Keratinocyte (primary cell): ENCODE measurements at regions not wholly inside any gene's neighbourhood (a gene's known extent, or its start where the extent isn't known, plus 50 kb on each side); places are given as distances from the start of the nearest gene placed in this dataset.

ENCODE experiments used
- DNase-seq: peaks from one replicate; pipeline ENCODE4 v3.0.0-alpha.2; 2011; ENCODE audit warnings: low read depth, missing footprints, low spot score
- FAIRE-seq: peaks from 2 replicates; lab custom pipeline; 2011; peaks lifted over from hg19 to GRCh38; lab: Jason Lieb, UNC
- H2AFZ ChIP-seq: 2 replicates; pipeline ENCODE4 v1.6.0; 2012; ENCODE audit warnings: low read length, control low read depth, inconsistent platforms; ENCODE audit not compliant: control insufficient read depth
- H3K27ac ChIP-seq: 2 replicates; pipeline ENCODE4 v1.5.1; 2011; ENCODE audit warnings: low read length; ENCODE audit not compliant: control insufficient read depth, insufficient read depth
- H3K27me3 ChIP-seq: 3 replicates; pipeline ENCODE4 v1.6.0; 2011; ENCODE audit warnings: low read length; ENCODE audit not compliant: control insufficient read depth, insufficient read depth; ENCODE audit errors: extremely low read depth
- H3K36me3 ChIP-seq, 2 experiments: 2 replicates in 1 of 2; 3 replicates in 1 of 2; pipeline ENCODE4 v1.5.1; 2011; ENCODE audit warnings: low read length in 2 of 2, mild to moderate bottlenecking in 1 of 2; ENCODE audit not compliant: control insufficient read depth in 2 of 2, insufficient read depth in 2 of 2; ENCODE audit errors: extremely low read depth in 1 of 2
- H3K4me1 ChIP-seq: 3 replicates; pipeline ENCODE4 v1.5.1; 2011; ENCODE audit warnings: low read length; ENCODE audit not compliant: control insufficient read depth, insufficient read depth; ENCODE audit errors: extremely low read depth
- H3K4me2 ChIP-seq: 3 replicates; pipeline ENCODE4 v1.6.0; 2011; ENCODE audit warnings: low read depth, low read length; ENCODE audit not compliant: control insufficient read depth, insufficient read depth; ENCODE audit errors: extremely low read depth
- H3K4me3 ChIP-seq, 3 experiments: fragments of 200-600 bp in 1 of 3; sonication (generic) in 1 of 3; 2 replicates in 2 of 3; 3 replicates in 1 of 3; pipeline ENCODE4 v1.5.1; 2011 to 2016; ENCODE audit warnings: low read length in 3 of 3, mild to moderate bottlenecking in 3 of 3, control low read depth in 2 of 3, inconsistent platforms in 1 of 3, low read depth in 1 of 3, mixed read lengths in 1 of 3, mixed run types in 1 of 3, moderate library complexity in 1 of 3; ENCODE audit not compliant: control insufficient read depth in 2 of 3, insufficient read depth in 2 of 3; ENCODE audit errors: extremely low read depth in 1 of 3
- H3K79me2 ChIP-seq: 2 replicates; pipeline ENCODE4 v1.6.0; 2012; ENCODE audit warnings: low read length; ENCODE audit not compliant: control insufficient read depth, insufficient read depth
- H3K9ac ChIP-seq: 3 replicates; pipeline ENCODE4 v1.6.0; 2011; ENCODE audit warnings: low read length; ENCODE audit not compliant: control insufficient read depth, insufficient read depth; ENCODE audit errors: extremely low read depth
- H3K9me1 ChIP-seq: 3 replicates; pipeline ENCODE4 v1.6.0; 2011; ENCODE audit warnings: low read length; ENCODE audit not compliant: control insufficient read depth, insufficient read depth; ENCODE audit errors: extremely low read depth
- H3K9me3 ChIP-seq: 2 replicates; pipeline ENCODE4 v1.5.1; 2012; ENCODE audit warnings: low read depth, low read length; ENCODE audit not compliant: control insufficient read depth
- H4K20me1 ChIP-seq: 3 replicates; pipeline ENCODE4 v1.6.0; 2011; ENCODE audit warnings: low read length; ENCODE audit not compliant: control insufficient read depth, insufficient read depth; ENCODE audit errors: extremely low read depth
- EZH2 ChIP-seq: IDR thresholded peaks from one replicate; pipeline ENCODE4 v1.6.1; 2012; ENCODE audit warnings: inconsistent platforms, mild to moderate bottlenecking, low read length, moderate library complexity
- dilution Hi-C: fragments of 300-500 bp; cut with MboI; formaldehyde crosslinking; loops from one replicate; pipeline ENCODE4 v1.7.0; 2020; ENCODE audit warnings: low sequenced_read_pairs; ENCODE audit not compliant: extremely low pct_ligation_motif_present
- TF ChIP-seq, protein P1 (sequence below), 3 experiments: IDR thresholded peaks in 1 of 3; conservative IDR thresholded peaks in 1 of 3; optimal IDR thresholded peaks in 1 of 3; 2 replicates in 2 of 3; 3 replicates in 1 of 3; pipeline versions ENCODE3 to v1.5.1; 2011; ENCODE audit warnings: low read length in 3 of 3, mild to moderate bottlenecking in 3 of 3, moderate library complexity in 2 of 3, control low read depth in 1 of 3, inconsistent platforms in 1 of 3; ENCODE audit not compliant: insufficient read depth in 2 of 3; ENCODE audit errors: extremely low read depth in 1 of 3

GRCh38 chr10:2576892-2577291 is 490.5 kb upstream of the PFKP start:
- dilution Hi-C loops: no loop called here
- H4K20me1 ChIP-seq: no peaks in the 10 kb centered on the region
- no peak for TF ChIP-seq EZH2
- TF ChIP-seq, protein P1, sequence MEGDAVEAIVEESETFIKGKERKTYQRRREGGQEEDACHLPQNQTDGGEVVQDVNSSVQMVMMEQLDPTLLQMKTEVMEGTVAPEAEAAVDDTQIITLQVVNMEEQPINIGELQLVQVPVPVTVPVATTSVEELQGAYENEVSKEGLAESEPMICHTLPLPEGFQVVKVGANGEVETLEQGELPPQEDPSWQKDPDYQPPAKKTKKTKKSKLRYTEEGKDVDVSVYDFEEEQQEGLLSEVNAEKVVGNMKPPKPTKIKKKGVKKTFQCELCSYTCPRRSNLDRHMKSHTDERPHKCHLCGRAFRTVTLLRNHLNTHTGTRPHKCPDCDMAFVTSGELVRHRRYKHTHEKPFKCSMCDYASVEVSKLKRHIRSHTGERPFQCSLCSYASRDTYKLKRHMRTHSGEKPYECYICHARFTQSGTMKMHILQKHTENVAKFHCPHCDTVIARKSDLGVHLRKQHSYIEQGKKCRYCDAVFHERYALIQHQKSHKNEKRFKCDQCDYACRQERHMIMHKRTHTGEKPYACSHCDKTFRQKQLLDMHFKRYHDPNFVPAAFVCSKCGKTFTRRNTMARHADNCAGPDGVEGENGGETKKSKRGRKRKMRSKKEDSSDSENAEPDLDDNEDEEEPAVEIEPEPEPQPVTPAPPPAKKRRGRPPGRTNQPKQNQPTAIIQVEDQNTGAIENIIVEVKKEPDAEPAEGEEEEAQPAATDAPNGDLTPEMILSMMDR (optimal IDR thresholded peaks at IDR 0.05 in 1 of 3, IDR thresholded peaks at IDR 0.05 in 1 of 3, conservative IDR thresholded peaks at IDR 0.05 in 1 of 3; ENCODE audit: extremely low read depth in 1 of 3, insufficient read depth in 2 of 3, low read length in 3 of 3): no peak
- H2AFZ ChIP-seq: no peak overlapping the region
- no peak overlapping the region for H3K4me2 ChIP-seq
- FAIRE-seq (no peak), DNase-seq (no peak)
- no peaks in the 10 kb centered on the region for H3K4me1 ChIP-seq
- no peaks in the 10 kb centered on the region for H3K9me1 ChIP-seq
- H3K27ac ChIP-seq: no peak overlapping the region
- H3K9ac ChIP-seq: no peak overlapping the region
- peaks cover 3% of the 10 kb centered on the region for H3K9me3 ChIP-seq
- no peaks in the 10 kb centered on the region for H3K27me3 ChIP-seq
- H3K36me3 ChIP-seq: no peaks in the 10 kb centered on the region
- H3K79me2 ChIP-seq: no peaks in the 10 kb centered on the region
- no peak overlapping the region for H3K4me3 ChIP-seq

DNA sequence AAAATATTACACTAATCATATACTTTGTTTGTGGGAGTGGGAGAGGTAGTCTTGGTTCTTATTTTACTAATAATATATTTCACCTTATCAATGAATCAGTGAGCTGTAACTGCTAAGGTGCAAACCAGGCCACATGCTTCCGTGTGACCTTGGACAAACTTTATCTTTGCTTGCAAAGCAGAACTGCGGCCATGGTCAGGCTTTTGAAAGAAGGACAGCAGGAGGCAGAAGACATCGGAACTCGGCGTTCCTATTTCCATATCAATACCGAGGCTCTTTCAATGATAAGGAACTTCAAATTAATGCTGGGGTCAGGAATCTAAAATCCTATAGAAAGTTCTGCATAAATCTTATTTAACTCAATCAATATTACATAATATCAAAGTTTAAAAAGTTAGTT is 491.9 kb upstream of the PFKP start:
- no peak overlapping the region for H3K27ac ChIP-seq
- TF ChIP-seq, protein P1 (optimal IDR thresholded peaks at IDR 0.05 in 1 of 3, IDR thresholded peaks at IDR 0.05 in 1 of 3, conservative IDR thresholded peaks at IDR 0.05 in 1 of 3; ENCODE audit: extremely low read depth in 1 of 3, insufficient read depth in 2 of 3, low read length in 3 of 3): no peak
- FAIRE-seq (no peak), DNase-seq (no peak)
- no peak overlapping the region for H3K4me2 ChIP-seq
- H4K20me1 ChIP-seq: no peaks in the 10 kb centered on the region
- H3K36me3 ChIP-seq: no peaks in the 10 kb centered on the region
- H2AFZ ChIP-seq: no peak overlapping the region
- no peaks in the 10 kb centered on the region for H3K79me2 ChIP-seq
- no peak overlapping the region for H3K9ac ChIP-seq
- H3K4me1 ChIP-seq: no peaks in the 10 kb centered on the region
- H3K9me1 ChIP-seq: no peaks in the 10 kb centered on the region
- dilution Hi-C loops: no loop called here
- no peak overlapping the region for H3K4me3 ChIP-seq
- no peaks in the 10 kb centered on the region for H3K27me3 ChIP-seq
- H3K9me3 ChIP-seq: peaks cover 3% of the 10 kb centered on the region
